Caki2 (cell line): ENCODE measurements at regions not wholly inside any gene's neighbourhood (a gene's known extent, or its start where the extent isn't known, plus 50 kb on each side); places are given as distances from the start of the nearest gene placed in this dataset.

Source experiments
- DNase-seq: peaks from one replicate; pipeline ENCODE4 v3.0.0-alpha.2; 2015; ENCODE audit warnings: low read depth
- in situ Hi-C: cut with HindIII; loops from 2 replicates; pipeline ENCODE4 v1.10.0; 2016; ENCODE audit warnings: low sequenced_read_pairs, low pct_unique_long_range_greater_than_20kb, mixed read lengths

DNA sequence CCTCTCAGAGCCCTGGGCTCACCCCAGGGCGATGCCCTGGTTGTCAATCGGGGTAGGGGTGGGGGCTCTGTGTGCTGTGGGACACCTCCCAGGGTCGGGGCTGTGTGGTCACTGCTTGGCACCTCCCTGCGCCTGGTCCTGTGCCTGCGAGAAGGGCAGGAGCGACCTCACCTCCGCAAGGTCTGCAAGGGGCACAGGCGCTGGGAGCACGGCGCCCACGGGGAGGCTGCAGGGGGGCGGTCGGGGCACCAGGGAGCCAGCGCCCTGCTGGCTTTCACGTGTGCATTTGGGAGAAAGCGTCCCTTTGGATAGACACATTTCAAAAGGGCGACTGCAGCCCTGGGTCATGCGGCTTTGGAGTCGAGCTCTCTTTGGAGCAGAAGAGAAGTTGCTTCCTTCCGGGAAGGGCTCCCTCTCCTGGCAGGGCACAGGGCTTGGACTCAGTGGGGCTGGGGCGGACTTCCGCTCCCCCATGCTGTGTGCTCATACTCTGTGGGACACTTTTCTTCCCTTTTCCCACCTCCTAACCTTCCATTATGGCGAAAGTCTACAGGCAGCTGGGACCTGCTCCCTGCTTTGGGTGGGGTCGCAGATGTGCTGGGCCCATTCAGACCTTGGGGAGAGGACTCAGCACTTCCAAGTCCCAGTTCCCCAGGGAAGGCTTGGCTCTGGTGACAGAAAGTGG is 52.9 kb upstream of the SLC28A3 start:
- in situ Hi-C loops = no loop called here
- no peak for DNase-seq

DNA sequence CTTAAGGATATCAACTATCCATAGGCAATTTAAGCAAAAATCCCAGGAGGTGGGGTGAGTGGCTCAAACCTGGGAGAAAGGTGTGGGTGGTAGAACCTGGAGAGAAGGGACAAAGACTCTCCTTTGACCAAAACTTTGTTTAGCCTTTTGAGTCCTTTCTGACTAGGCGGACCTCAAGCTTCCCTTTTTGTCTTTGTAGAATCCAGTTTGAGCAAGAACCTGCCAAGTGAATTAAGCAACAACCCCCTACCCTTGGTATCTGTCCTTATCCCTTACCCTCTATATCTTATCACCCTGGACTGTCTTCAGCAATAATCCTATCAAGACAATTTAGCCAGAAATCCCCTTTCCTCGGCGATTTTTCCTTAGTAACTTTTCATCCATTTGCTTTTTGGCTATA is 53.5 kb upstream of the SLC28A3 start:
- in situ Hi-C loops = no loop called here
- no peak for DNase-seq

DNA sequence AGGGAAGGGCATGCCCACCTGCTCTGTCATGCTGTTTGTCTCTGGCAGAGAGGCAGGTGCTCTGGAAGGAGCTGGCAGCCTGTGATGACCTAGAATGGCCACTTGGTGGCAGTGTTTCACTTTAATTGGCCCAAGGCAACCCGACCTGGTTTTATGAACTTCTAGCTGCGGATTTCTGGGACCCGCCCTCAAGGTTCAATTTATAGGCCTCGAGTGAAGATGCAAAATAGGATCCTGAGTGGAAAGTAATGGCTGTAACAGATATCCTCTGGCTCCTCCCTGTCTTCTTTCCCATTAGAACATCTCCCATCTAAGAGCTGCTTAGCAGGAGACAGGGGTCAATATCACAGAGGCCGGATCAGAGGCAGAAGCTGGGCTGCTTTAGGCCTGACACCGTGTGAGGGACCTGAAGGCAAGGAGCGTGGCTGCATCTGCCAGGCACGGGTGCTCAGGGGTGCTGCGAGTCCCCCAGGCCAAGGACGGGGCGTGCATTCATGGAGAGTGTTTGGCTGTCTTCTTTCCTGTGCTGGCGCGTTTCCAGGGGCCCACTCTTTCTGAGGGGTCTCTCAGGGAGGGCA is 56.7 kb upstream of the SLC28A3 start:
- in situ Hi-C loops = no loop called here
- DNase-seq = peak; percentile 32

DNA sequence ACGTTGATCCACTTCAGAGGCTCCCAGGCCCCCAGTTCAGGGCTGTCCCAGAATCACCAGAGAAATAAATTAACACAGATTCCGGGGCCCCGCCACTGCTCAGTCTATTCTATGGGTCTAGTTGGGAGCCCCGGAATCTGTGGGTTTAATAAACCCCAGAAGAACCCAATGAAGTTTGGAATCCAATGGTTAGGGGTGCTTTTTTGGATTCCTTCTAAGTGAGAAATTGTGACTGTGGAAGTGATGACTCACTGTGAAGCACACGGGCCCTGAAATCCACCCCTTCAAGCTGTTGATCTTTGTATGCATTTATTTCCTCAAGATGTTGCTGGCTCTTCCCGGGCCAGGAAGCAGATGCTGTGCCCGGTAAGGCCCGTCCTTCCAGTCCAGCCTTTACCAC is 57.3 kb upstream of the SLC28A3 start:
- in situ Hi-C loops = no loop called here
- DNase-seq = no peak

DNA sequence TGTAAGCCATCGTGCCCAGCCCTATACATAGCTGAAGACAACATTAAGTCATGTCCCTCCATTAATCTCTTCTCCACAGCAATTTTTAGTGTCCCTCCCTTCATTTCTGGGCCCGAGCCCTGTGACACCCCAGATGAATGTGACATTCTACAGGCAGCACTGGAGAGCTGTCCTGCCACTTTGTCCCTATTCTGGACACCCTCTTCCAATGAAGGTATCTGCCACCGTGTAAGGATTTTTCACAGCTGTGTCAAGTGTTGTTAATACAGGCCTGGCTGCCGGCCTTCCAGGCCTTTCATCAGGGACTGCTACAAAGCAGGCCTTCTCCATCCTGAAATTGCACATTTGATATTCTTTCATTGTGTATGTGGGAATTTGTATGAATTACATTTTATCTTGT is 62.0 kb upstream of the SLC28A3 start:
- in situ Hi-C loops = no loop called here
- DNase-seq = no peak

DNA sequence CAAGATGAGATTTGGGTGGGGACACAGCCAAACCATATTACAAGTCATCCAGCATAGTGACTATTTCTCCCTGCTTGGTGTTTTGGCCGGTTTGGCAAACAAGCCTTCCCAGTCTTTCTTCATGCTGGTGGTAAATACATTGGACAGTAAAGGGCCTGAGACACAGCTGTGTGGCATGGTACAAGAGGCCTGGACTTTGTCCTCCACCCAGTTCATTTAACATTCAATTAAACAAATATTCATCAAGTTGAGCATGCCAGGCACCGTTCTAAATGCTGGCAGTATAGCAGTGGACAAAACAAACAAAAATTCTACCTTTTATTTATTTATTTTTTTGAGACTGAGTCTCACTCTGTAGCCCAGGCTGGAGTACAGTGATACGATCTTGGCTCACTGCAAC is 62.7 kb upstream of the SLC28A3 start:
- in situ Hi-C loops = no loop called here
- no peak for DNase-seq

DNA sequence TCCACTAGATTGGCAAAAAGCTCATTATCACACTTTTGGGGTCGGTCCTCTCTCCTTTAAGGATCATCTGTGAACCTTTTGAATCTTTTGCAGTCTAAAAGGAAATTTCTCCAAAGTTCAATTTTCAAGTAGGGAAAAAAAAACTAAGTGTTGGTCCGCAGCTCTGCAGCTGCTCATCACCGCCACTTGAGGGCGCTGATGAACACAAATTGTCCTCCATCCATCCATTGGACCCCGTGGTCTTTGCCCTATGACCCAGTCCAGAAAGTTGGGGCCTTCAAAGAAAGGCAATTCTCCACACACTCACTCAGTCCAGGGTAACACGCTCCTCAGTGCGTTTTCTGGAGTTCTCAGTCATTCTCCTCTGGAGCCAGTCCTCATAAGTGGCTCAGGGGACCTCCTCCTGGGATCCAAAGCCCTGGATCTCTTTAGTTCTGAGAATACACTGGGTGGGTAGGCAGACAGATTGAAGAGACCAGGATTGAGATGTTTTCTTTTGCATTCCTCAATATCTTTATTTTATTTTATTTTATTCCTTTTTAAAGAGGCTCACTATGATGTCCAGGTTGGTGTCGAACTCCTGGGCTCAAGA is 63.6 kb upstream of the SLC28A3 start:
- DNase-seq = no peak
- in situ Hi-C loops = no loop called here

DNA sequence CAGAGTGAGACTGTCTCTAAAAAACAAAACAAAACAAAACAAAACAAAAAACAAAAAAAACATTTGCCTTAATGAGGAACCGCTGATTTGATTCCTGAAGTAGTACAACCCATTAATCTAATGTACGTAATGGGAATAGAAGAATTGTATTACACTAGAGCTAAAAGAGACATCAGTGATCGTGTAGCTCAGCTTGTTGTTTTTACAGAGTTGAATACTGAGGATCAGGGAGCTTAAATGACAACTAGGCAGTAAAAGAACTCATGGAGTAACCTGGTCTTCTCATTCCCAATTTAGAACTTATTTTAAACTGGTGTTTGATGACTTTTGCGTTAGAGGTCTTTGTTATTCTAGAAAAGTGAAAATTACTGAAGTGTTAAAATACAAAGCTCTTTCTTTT is 65.1 kb upstream of the SLC28A3 start:
- no peak for DNase-seq
- in situ Hi-C loops = no loop called here

DNA sequence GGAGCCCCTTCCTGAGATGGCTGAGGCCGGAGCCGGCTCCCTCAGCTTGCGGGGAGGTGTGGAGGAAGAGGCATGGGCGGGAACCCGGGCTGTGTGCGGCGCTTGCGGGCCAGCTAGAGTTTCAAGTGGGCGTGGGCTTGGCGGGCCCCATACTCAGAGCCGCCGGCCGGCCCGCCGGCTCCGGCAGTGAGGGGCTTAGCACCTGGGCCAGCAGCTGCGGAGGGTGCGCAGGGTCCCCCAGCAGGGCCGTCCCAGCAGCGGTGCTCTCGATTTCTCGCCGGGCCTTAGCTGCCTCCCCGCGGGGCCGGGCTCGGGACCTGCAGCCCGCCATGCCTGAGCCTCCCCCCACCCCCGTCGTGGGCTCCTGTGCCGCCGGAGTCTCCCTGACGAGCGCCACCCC is 67.9 kb upstream of the SLC28A3 start:
- DNase-seq = no peak
- in situ Hi-C loops = no loop called here

DNA sequence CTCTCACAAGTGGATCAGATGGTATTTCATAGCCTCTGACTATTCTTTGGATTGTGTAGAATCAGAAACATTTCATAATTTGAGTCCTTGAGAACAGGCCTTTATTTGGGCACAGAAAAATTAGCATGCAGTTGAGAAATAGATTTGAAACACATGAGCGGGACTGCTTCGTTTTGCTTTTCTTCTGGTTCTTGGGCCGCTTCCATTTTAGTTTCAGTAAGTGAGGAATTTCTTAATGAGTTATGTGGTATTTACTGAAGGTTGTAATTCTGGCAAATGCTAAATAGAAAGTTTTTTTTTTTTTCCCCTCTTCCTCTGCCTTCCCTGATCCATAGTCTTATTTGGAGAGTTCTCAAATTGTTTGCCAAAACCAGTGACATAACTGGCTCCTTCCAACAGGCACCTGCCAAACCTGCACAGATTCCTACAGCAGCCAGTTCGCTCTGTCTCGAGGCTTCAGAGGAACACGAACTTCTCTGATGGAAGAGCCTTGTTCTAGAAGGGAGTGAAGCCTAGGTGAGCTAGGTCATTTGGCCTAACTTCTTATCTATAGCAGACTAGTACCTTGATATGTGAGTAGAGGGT is 71.2 kb upstream of the SLC28A3 start:
- DNase-seq = no peak
- in situ Hi-C loops = no loop called here

DNA sequence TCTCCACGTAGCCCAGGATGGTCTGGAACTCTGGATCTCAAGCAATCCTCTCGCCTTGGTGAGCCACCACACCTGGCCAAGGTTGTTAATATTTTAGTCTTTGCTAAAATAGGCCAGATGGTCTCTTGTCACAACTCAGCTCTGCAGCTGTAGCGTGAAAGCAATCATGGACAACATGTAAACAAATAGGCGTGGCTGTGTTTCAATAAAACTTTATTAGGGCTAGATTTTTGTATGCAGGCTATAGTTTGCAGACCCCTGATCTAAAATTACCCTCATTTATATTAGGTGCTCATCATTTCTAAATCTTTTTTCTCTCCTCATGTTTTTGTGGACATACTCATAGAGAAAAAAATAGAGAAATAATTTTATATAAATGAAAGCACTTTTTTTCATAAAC is 72.1 kb upstream of the SLC28A3 start:
- in situ Hi-C loops = no loop called here
- no peak for DNase-seq

DNA sequence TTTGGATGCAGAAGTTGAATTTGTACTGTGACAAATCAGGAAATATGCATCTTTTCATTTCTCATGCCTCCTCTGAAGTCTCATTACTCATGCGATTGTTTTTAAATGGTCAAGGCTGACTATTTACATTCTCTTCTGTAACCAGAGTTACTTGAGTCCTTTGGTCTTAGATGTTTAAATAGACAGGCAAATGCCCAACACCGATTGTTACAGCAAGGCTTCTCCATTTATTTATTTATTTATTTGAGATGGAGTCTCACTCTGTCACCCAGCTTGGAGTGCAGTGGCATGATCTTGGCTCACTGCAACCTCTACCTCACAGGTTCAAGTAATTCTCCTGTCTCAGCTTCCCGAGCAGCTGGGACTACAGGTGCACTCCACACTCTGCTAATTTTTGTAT is 72.7 kb upstream of the SLC28A3 start:
- in situ Hi-C loops = no loop called here
- DNase-seq = no peak

DNA sequence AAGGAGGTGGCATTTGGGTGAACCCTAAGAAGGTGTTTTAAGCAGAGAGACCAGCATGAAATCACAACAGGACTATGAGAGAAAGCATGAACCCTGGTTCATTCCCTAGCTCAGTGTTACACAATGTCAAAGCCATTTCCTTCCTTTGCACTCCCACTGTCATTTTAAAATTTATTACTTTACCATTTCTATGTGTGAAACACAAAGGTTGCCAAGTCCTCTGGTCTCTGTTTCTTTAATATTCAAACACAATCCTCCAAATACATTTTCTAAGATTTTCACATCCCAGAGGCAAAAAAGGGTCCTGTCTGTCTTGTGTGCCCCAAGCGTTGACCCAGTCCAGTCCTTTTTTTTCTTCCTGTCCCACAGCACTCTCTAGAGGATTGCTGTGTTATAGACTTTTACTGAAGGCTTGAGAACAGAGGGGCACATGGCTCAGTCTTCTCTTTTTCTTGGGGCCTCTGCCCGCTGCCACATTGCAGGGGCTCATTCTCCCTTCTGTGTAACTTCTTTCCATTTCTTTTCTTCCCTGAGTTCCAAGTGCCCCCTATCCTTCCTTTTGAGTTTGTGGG is 78.6 kb upstream of the SLC28A3 start:
- DNase-seq = no peak
- in situ Hi-C loops = no loop called here

DNA sequence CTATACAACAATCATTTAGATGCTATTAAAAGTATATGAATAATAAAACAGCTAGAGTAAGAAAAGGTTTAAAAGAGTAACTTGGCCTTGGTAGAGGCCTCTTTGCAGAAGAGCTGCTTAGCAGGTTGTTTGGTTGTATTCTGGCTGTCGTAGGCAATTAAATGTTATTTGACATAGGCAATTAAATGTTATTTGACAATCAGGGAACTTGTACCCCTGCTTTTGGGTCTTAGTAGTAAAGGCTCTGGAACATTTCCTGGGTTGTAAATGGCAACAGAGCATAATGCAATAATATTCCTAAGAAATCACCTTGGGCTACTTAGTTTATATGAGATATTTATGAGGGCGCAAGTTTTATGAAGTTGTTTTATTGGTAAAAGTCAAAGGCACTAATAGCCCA is 84.4 kb upstream of the SLC28A3 start:
- in situ Hi-C loops = no loop called here

DNA sequence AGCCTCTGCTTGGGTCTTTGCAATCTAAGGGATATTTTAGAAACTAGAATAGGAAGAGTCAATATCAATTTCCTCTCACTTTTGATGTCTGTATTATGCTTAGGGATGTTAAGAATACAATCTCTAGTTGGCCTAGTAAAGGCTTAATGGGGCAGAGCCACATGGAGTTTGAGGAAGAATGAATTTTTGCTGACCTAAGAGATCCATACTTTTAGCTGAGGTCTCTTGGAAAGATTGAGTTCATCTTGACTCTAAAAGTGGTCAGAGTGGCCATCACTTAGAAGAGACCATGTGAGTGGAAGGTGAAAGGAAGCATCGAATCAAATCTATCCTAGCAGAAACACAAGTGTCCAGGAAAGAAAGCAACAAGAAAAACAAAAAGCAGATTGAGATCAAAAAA is 92.2 kb upstream of the SLC28A3 start:
- in situ Hi-C loops = no loop called here
- no peak for DNase-seq

More for the DNA sequence above, 84.4 kb upstream of the SLC28A3 start:
- DNase-seq = no peak

DNA sequence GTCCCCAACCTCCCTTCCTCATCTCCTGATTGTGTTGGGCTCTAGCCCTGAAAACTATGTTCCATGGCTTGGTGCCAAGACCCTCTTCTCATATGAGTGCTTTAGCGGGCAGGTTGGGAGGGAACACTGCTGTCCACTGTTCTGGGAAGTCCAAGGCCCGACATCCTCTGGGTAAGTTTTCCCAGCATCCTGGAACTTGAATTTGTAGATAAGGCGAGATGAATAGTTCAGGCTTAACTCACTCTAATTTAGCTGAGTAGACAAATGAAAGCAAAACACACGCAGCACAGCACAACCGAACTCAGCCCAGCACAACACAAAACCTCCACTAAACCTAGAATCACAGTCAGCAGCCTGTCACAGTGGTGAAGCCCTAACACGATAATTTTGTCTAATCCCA is 95.3 kb upstream of the SLC28A3 start:
- no peak for DNase-seq
- in situ Hi-C loops = no loop called here

DNA sequence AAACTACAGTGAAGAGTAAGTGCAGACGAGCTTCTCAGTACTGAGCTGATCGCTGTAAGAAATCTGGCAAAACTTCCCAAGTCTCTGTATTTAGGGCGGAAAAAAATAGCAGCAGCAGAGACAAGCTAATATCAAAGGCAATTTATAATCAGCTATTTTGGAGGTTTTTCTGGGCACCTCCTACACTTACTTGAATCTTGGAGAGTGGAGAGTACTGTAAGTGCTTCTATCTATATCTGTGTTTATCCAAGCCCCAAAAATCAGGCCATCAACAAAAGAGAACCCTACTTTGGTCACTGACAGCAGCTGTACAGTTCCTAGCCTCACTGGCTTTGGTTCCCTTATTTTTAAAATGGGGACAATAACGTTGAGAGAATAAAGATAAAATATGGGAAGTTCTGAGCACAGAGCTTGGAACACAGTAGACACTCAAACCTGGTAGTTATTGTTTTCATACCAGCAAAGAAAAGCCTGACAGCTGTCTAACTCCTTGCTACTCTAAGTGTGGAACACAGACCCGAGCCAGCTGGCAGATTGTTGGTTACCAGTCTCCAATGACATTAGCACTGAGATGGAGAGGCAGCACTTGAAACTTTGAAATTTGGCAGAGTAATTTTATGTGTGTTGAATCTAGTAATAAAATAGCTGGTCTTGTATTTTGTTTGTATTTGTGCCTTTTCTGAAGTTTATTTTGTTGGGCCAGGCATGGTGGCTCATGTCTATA is 96.0 kb upstream of the SLC28A3 start:
- DNase-seq = no peak
- in situ Hi-C loops = no loop called here

DNA sequence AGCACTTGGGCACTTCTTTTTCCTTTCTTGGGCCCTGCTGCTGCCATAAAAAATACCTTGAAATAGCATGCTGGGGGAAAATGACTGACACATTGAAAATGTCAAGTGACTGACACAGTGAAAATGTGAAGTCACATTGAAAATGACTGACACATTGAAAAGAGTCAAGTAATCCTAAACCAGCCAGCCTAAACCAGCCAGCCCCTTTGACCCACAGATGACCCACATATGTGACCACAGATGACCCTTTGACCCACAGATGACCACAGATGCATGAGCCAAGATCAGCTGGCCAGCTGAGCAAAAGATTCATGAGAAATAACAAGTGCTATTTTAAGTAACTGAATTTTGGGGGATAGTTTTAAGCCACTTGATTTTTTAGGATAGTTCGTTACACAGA is 97.8 kb upstream of the SLC28A3 start:
- in situ Hi-C loops = no loop called here
- no peak for DNase-seq

DNA sequence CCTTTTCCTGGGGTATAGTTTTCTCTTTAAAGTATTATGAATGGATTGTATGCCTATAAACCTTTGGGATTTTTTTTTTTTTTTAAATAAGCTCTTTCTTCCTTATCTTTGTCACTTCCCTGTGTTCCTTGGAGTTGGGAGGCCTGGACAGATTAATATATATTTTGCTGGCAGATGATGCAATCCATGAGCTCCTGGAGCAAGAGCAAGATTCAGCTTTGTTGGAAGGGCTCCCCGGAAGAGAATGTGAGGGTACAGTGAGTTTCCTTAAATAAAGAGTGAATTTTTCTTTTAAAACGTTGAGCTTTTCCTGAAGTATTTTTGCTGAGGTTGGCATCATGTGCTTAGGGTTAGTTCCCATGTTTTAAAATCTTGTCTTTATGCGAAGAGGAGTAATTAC is 98.7 kb upstream of the SLC28A3 start:
- in situ Hi-C loops = no loop called here
- no peak for DNase-seq
